Fibroblast of mammary gland (primary cell): ENCODE measurements at regions not wholly inside any gene's neighbourhood (a gene's known extent, or its start where the extent isn't known, plus 50 kb on each side); places are given as distances from the start of the nearest gene placed in this dataset.
A peak's percentile ranks its signal among the peaks of the same experiment; 100 is the strongest.

Source experiments
- DNase-seq: peaks from one replicate; pipeline ENCODE4 v3.0.0-alpha.2; 2010; ENCODE audit warnings: low read depth
- H3K4me3 ChIP-seq: 2 replicates; pipeline ENCODE4 v1.5.1; 2011; ENCODE audit warnings: low read depth, mild to moderate bottlenecking, low read length, moderate library complexity; ENCODE audit not compliant: control insufficient read depth
- TF ChIP-seq, protein P1 (sequence below): conservative IDR thresholded peaks from 2 replicates; pipeline ENCODE4 v1.5.1; 2011; ENCODE audit warnings: low read depth, low read length, inconsistent platforms; ENCODE audit not compliant: control insufficient read depth, insufficient read depth

DNA sequence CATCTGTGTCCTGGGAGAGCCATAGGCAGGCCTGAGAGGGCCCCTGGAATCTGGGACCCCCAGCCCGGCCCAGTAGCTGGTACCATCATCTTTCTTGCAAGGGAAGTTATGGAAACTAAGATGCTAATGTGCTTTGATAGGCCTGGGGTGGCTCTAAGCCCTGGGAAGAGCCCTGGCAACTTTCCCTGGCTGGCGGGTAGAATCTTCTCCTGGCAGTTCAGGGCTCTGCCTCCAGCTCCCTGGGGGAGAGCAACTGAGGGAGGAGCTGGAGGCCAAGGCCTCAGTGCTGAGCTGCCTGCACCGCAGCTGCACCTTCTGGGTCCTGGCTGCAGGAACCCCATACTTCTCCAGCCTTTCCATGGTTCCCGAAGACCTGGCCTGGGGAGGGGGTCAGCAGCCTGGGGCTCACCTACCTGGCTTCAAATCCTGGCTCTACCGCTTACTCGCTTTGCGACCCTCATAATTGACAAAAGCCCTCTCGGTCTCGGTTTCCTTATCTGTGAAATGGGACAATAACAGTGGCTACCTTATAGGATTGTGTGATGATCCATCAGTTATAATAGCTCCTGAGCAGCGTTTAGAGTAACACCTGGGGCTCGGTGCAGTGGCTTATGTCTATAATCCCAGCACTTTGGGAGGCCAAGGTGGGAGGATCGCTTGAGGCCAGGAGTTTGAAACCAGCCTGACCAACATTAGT, 333.7 kb downstream of the SEC14L1 start:
- H3K4me3 ChIP-seq: no peak overlapping the region
- peak; percentile 61 for DNase-seq
- TF ChIP-seq, protein P1, sequence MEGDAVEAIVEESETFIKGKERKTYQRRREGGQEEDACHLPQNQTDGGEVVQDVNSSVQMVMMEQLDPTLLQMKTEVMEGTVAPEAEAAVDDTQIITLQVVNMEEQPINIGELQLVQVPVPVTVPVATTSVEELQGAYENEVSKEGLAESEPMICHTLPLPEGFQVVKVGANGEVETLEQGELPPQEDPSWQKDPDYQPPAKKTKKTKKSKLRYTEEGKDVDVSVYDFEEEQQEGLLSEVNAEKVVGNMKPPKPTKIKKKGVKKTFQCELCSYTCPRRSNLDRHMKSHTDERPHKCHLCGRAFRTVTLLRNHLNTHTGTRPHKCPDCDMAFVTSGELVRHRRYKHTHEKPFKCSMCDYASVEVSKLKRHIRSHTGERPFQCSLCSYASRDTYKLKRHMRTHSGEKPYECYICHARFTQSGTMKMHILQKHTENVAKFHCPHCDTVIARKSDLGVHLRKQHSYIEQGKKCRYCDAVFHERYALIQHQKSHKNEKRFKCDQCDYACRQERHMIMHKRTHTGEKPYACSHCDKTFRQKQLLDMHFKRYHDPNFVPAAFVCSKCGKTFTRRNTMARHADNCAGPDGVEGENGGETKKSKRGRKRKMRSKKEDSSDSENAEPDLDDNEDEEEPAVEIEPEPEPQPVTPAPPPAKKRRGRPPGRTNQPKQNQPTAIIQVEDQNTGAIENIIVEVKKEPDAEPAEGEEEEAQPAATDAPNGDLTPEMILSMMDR: no peak

DNA sequence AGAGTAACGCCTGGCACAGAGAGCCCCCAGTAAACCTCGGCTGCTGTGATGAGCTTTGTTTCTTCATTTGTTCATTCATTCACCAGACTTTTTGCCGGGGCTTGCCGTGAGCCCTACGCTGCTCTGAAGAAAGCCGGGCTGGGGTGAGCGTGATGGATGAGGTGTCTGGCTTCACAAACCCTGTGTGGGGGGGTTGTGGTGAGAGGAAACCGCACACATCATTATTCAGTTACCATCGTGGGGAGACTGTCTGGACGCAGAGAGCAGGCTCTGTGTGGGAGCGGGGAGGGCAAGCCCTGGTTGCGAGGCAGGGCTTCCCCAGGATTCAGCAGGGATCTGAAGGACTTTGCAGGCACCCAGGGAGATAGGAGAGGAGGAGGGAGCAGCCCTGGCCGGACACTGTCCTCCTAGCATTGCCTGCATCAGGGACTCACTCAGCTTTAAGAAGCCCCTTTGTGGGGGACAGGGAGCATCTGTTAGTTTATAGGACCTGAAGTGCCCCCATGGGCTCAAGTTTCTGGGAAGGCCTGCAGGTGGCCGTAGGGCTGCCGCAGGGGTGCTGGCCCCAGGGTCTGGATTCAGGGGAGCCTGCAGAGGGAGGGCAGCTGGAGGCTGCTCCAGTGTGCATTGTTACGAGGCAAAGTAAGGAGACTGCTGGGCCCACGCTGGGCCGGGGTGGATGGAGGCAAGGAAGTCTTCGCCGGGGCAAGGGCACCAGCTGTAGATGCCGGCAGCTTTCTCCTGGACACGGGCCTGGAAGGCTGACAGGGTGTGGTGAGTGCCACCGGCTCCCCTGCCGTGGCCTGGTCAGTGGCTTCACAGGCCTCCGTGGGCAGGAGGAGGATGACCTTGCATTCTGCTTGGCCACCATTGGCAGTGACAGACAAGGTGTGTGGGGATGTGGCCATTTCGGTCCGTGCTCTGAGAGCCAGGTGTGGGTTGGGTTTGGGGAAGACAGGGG, 334.5 kb downstream of the SEC14L1 start:
- DNase-seq: peak; percentile 91
- no peak overlapping the region for H3K4me3 ChIP-seq
- TF ChIP-seq, protein P1: no peak

DNA sequence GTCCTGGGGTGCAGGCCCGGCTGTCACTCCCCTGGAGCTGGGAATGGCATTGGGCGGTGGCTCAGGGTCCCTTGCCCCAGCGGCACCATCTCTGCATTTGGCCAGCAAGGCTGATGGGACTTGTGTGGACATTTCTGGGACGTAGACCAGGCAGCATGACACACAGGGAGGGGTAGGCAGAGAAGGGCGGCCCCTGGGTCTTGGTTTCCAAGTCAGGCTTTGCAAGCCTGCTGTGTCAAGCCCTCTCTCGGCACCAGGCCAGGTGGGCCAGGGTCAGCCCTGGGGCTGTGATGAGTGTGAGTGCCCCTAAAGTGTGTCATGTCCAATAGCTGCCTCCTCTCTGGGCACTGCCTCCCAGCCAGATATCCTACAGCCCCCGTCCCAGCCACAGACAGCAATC, 335.2 kb downstream of the SEC14L1 start:
- peak; percentile 39 for DNase-seq
- TF ChIP-seq, protein P1: no peak
- H3K4me3 ChIP-seq: no peak overlapping the region

DNA sequence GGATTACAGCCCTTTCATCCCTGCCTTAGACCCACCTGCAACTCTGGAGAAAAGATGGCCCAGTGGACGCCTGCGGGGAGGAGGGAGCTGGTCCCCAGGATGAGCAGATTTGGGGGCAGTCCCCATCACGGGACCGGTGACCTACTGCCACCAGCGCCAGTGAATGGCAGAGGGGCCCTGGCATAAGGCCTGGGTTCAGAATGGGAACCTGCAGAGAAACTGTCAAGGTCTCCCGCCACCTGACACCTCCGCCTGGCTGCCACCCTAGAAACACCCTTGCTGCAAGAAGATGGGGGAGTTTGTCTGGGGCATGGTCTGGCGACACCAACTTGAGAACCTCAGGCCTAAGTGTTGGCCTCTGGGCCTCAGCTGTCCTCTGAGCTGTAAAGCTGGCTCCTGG, 335.7 kb downstream of the SEC14L1 start:
- TF ChIP-seq, protein P1: no peak
- H3K4me3 ChIP-seq: no peak overlapping the region
- no peak for DNase-seq

DNA sequence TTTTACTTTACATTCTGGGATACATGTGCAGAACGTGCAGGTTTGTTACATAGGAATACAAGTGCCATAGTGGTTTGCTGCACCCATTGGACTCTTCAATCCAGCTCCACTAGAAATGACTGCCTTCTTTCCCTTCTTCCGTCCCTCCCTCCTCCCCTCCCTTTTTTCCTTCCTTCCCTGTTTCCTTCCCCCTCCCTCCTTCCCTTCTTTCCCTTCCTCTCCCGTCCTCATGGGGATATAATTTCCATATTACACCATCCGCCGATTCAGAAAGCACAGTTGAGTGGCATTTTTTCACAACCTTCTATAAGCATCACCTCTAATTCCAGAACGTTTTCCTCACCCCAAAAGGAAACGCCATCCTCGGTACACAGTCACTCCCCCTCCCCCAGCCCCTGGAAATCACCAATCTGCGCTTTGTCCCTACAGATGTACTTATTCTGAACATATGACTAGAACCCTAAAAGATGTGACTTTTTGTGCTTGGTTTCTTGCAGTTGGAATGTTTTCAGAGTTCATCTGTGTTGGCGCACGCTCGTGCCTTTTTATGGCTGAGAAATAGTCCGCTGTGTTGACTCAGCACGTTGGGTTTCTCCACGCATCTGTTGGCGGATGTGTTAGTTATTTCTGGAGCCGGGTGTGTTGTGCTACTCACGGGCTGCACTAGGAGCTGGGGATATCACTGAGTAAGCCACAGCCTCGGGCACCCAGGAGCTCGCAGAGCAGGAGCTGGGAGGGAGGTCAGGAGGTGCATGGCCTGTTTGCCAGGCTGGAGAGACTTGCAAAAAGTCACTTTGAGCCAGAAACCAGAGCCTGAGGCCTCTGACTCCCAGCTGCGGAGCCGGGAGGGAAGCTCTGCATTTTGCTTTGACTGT, 336.4 kb downstream of the SEC14L1 start:
- peak; percentile 99 for DNase-seq
- H3K4me3 ChIP-seq: no peak overlapping the region
- TF ChIP-seq, protein P1: no peak

DNA sequence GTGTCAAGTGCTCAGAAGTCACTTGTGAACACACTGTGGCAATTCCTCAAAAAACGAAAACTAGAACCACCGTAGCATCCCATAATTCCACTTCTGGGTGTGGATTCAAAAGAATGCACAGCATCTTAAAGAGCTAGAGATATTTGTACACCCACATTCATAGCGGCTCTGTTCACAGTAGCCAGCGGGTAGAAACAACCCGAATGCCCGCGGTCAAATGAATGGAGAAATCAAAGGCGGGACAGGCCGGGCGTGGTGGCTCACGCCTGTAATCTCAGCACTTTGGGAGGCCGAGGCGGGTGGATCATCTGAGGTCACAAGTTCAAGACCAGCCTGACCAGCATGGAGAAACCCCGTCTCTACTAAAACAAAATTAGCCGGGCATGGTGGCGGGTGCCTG, 337.5 kb downstream of the SEC14L1 start:
- H3K4me3 ChIP-seq: no peak overlapping the region
- TF ChIP-seq, protein P1: no peak

More for the DNA sequence above, 337.5 kb downstream of the SEC14L1 start:
- no peak for DNase-seq
